Activated CD8-positive, alpha-beta memory T cell treated with anti-CD3 and anti-CD28 coated beads for 36 hours (primary cell): ENCODE measurements at regions not wholly inside any gene's neighbourhood (a gene's known extent, or its start where the extent isn't known, plus 50 kb on each side); places are given as distances from the start of the nearest gene placed in this dataset.

ENCODE experiments used
- CTCF ChIA-PET: fragments of 350-600 bp; sonication (Branson Sonifier 250); formaldehyde crosslinking; loops from one replicate; lab custom pipeline; 2021; ENCODE audit warnings: antibody characterized with exemption; lab: Charles Lee
- POLR2A ChIA-PET: fragments of 350-600 bp; sonication (Branson Sonifier 250); formaldehyde crosslinking; loops from one replicate; lab custom pipeline; 2021; ENCODE audit warnings: antibody characterized with exemption; lab: Charles Lee

- ChIA-PET CTCF (no interaction called here), POLR2A (no interaction called here)
Observed at GRCh38 chr2:16317211-16317830, 348.3 kb downstream of the CYRIA start.

- POLR2A ChIA-PET = no interaction called here
- CTCF ChIA-PET = no interaction called here
Observed at GRCh38 chr2:16316456-16317210, 349.0 kb downstream of the CYRIA start.

- CTCF ChIA-PET = no interaction called here
- POLR2A ChIA-PET = no interaction called here
Observed at GRCh38 chr2:16315908-16316307, 349.7 kb downstream of the CYRIA start.

GRCh38 chr2:16315458-16315835 is 350.2 kb downstream of the CYRIA start:
- CTCF ChIA-PET = no interaction called here
- POLR2A ChIA-PET = no interaction called here

- ChIA-PET CTCF (no interaction called here), POLR2A (no interaction called here)
Observed at GRCh38 chr2:16314691-16315457, 350.8 kb downstream of the CYRIA start.

GRCh38 chr2:16314001-16314400 is 351.6 kb downstream of the CYRIA start:
- ChIA-PET POLR2A (no interaction called here), CTCF (no interaction called here)

- ChIA-PET CTCF (no interaction called here), POLR2A (no interaction called here)
Observed at GRCh38 chr2:16313235-16313975, 352.2 kb downstream of the CYRIA start.

- ChIA-PET POLR2A (no interaction called here), CTCF (no interaction called here)
Observed at GRCh38 chr2:16312771-16313170, 352.9 kb downstream of the CYRIA start.

GRCh38 chr2:16311521-16312440 is 353.9 kb downstream of the CYRIA start:
- ChIA-PET CTCF (no interaction called here), POLR2A (no interaction called here)

- ChIA-PET POLR2A (no interaction called here), CTCF (no interaction called here)
Observed at GRCh38 chr2:16308816-16309215, 356.8 kb downstream of the CYRIA start.

GRCh38 chr2:16304876-16305590 is 360.6 kb downstream of the CYRIA start:
- CTCF ChIA-PET = no interaction called here
- POLR2A ChIA-PET = no interaction called here

- CTCF ChIA-PET = no interaction called here
- POLR2A ChIA-PET = no interaction called here
Observed at GRCh38 chr2:16303761-16304160, 361.9 kb downstream of the CYRIA start.

GRCh38 chr2:16303273-16303577 is 362.4 kb downstream of the CYRIA start:
- CTCF ChIA-PET = no interaction called here
- POLR2A ChIA-PET = no interaction called here

- POLR2A ChIA-PET = no interaction called here
- CTCF ChIA-PET = no interaction called here
Observed at GRCh38 chr2:16302431-16303272, 362.3 kb downstream of the MYCN start.

- POLR2A ChIA-PET = no interaction called here
- CTCF ChIA-PET = no interaction called here
Observed at GRCh38 chr2:16301961-16302360, 361.6 kb downstream of the MYCN start.

- ChIA-PET CTCF (no interaction called here), POLR2A (no interaction called here)
Observed at GRCh38 chr2:16298866-16299265, 358.5 kb downstream of the MYCN start.

GRCh38 chr2:16296331-16297250 is 356.2 kb downstream of the MYCN start:
- ChIA-PET CTCF (interaction anchor here (1.0 kb wide), 1 partner anchor 36 kb away, joined by 3 read pairs; no protein-coding TSS in a partner anchor), POLR2A (no interaction called here)
